ENCODE measurements at regions not wholly inside any gene's neighbourhood (a gene's known extent, or its start where the extent isn't known, plus 50 kb on each side); places are given as distances from the start of the nearest gene placed in this dataset.

DNA sequence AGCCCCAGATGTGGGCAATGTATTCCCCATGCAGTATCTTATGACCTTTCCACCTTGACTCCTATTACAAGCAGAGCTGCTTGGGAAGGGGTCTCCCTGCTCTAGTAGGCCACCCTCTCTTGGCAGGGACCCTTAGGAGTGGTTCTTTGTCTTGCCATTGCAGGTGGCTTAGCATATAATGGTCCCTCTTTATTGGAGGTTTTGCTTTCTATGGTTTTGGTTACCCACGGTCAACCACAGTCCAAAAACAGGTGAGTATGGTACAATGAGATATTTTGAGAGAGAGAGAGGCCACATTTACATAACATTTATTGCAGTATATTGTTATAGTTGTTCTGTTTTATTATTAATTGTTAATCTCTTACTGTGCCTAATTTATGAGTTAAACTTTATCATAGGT lies 472.8 kb upstream of the ASIC2 start:
- POLR2A ChIA-PET, result no interaction called here
- Histone ChIP-seq H3K27me3 (ENCODE audit: control insufficient read depth, insufficient read depth, low read length) (no peaks in the 10 kb centered on the region), H3K9me3 (ENCODE audit: control insufficient read depth, insufficient read depth, low read length) (no peaks in the 10 kb centered on the region; the same call in 1 of the 2 replicates), H3K27ac (ENCODE audit: low read depth, low read length) (no peak overlapping the region), H3K4me3 (ENCODE audit: low read depth, low read length) (no peak overlapping the region)
- DNase-seq (ENCODE audit: low read depth, low spot score), result no peak
- CTCF ChIA-PET, result interaction anchor here (1.7 kb wide), 1 partner anchor 15 kb away, joined by 9 read pairs; no protein-coding TSS in a partner anchor
- TF ChIP-seq, protein P1, sequence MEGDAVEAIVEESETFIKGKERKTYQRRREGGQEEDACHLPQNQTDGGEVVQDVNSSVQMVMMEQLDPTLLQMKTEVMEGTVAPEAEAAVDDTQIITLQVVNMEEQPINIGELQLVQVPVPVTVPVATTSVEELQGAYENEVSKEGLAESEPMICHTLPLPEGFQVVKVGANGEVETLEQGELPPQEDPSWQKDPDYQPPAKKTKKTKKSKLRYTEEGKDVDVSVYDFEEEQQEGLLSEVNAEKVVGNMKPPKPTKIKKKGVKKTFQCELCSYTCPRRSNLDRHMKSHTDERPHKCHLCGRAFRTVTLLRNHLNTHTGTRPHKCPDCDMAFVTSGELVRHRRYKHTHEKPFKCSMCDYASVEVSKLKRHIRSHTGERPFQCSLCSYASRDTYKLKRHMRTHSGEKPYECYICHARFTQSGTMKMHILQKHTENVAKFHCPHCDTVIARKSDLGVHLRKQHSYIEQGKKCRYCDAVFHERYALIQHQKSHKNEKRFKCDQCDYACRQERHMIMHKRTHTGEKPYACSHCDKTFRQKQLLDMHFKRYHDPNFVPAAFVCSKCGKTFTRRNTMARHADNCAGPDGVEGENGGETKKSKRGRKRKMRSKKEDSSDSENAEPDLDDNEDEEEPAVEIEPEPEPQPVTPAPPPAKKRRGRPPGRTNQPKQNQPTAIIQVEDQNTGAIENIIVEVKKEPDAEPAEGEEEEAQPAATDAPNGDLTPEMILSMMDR (IDR thresholded peaks at IDR 0.05; ENCODE audit: low read depth, low read length), result no peak

DNA sequence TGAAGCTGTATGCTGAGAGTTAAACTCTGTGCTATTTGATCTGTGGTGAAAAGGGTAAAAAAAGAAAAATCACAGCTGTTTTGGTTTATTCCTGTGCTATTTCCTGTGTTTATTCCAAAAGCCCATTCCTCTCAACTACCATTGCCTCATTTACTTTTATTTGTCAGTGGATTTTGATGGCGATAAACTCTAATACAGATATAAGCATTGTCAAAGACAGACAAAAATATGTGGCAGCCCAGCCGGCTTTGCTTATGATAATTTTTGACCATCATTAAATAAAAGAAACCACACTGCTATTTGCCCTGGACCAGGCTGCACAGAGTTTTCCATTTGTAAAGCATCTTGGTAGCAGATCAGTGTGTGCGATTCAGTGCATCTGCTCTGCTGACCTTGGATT lies 473.6 kb upstream of the ASIC2 start:
- H3K4me3 ChIP-seq (ENCODE audit: low read depth, low read length), result no peak overlapping the region
- no peaks in the 10 kb centered on the region; the same call in 1 of the 2 replicates for H3K9me3 ChIP-seq (ENCODE audit: control insufficient read depth, insufficient read depth, low read length)
- TF ChIP-seq, protein P1 (IDR thresholded peaks at IDR 0.05; ENCODE audit: low read depth, low read length), result no peak
- CTCF ChIA-PET, result interaction anchor here (0.9 to 1.7 kb wide), 2 partner anchors 13 to 16 kb away, joined by 3 to 9 read pairs; no protein-coding TSS in a partner anchor
- H3K27me3 ChIP-seq (ENCODE audit: control insufficient read depth, insufficient read depth, low read length), result no peaks in the 10 kb centered on the region
- POLR2A ChIA-PET, result no interaction called here
- no peak for DNase-seq (ENCODE audit: low read depth, low spot score)
- H3K27ac ChIP-seq (ENCODE audit: low read depth, low read length), result no peak overlapping the region

DNA sequence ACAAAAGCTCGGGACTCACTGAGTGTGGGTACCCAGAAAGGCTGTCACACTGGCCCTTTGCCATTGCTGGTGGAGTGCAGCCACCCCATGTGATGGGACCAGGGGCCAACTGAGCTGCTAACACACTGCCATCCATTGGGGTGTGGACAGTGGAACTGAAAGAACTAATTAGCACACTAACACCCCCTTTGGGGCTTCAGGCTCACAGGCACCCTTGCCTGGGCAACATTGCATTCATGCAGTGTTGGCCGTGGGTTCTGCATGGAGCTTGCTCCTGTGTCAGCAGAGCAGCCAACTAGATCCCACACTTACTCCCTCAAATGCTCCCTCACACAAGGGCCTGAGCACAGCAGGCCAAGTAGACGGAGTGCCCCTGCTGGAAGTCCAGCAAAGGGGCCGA lies 476.0 kb upstream of the ASIC2 start:
- Histone ChIP-seq H3K4me3 (ENCODE audit: low read depth, low read length) (no peak overlapping the region), H3K9me3 (ENCODE audit: control insufficient read depth, insufficient read depth, low read length) (no peaks in the 10 kb centered on the region; the same call in 1 of the 2 replicates), H3K27me3 (ENCODE audit: control insufficient read depth, insufficient read depth, low read length) (no peaks in the 10 kb centered on the region), H3K27ac (ENCODE audit: low read depth, low read length) (no peak overlapping the region)
- no peak for DNase-seq (ENCODE audit: low read depth, low spot score)
- TF ChIP-seq, protein P1 (IDR thresholded peaks at IDR 0.05; ENCODE audit: low read depth, low read length), result no peak
- CTCF ChIA-PET, result no interaction called here
- POLR2A ChIA-PET, result no interaction called here

DNA sequence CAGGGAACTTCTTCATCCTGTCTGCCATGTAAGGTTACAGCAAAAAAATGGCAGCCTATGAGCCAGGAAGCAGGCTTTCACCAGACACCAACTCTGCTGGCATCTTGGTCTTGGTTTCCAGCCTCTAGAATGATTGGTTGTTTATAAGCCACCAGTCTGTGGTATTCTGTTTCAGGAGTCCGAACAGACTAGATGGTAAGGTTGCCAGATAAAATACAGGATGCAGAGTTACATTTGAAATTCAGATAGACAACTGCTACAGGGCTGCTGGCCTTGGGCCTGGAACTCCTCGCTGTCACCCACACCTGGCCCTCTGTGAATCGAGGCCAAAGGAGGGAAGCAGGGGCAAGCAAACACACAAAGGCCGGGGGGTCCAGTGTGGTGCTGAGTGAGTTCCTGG lies 478.8 kb upstream of the CCL2 start:
- Histone ChIP-seq H3K27me3 (ENCODE audit: control insufficient read depth, insufficient read depth, low read length) (no peaks in the 10 kb centered on the region), H3K27ac (ENCODE audit: low read depth, low read length) (no peak overlapping the region), H3K9me3 (ENCODE audit: control insufficient read depth, insufficient read depth, low read length) (no peaks in the 10 kb centered on the region), H3K4me3 (ENCODE audit: low read depth, low read length) (no peak overlapping the region)
- no peak for DNase-seq (ENCODE audit: low read depth, low spot score)
- ChIA-PET CTCF (no interaction called here), POLR2A (no interaction called here)
- TF ChIP-seq, protein P1 (IDR thresholded peaks at IDR 0.05; ENCODE audit: low read depth, low read length), result no peak

DNA sequence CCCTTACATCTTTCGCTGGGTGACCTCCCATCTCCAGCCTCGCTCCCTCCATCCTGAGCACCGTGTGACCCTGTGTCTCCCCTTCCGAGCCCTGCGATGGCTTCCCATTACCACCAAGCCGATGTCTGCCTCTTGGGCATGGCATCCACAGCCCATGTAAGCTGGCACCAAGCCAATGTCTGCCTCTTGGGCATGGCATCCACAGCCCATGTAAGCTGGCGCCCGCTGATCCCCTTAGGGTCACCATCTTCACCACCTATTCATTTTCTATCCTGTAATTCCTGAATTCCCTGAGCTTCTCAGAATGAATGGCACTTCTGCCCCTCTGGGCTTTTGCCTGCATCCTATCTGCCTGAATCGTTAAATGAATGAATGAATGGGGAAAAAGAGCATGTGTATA lies 478.2 kb upstream of the CCL2 start:
- TF ChIP-seq, protein P1 (IDR thresholded peaks at IDR 0.05; ENCODE audit: low read depth, low read length), result no peak
- Histone ChIP-seq H3K27me3 (ENCODE audit: control insufficient read depth, insufficient read depth, low read length) (no peaks in the 10 kb centered on the region), H3K4me3 (ENCODE audit: low read depth, low read length) (no peak overlapping the region), H3K27ac (ENCODE audit: low read depth, low read length) (no peak overlapping the region), H3K9me3 (ENCODE audit: control insufficient read depth, insufficient read depth, low read length) (no peaks in the 10 kb centered on the region)
- ChIA-PET POLR2A (no interaction called here), CTCF (interaction anchor here (3.1 to 3.3 kb wide), 2 partner anchors 26 to 585 kb away, joined by 11 to 41 read pairs; partner anchors contain the start of gene CCL1)
- no peak for DNase-seq (ENCODE audit: low read depth, low spot score)

Data from AG04450 (cell line).